ENCODE measurements at regions not wholly inside any gene's neighbourhood (a gene's known extent, or its start where the extent isn't known, plus 50 kb on each side); places are given as distances from the start of the nearest gene placed in this dataset.

DNA sequence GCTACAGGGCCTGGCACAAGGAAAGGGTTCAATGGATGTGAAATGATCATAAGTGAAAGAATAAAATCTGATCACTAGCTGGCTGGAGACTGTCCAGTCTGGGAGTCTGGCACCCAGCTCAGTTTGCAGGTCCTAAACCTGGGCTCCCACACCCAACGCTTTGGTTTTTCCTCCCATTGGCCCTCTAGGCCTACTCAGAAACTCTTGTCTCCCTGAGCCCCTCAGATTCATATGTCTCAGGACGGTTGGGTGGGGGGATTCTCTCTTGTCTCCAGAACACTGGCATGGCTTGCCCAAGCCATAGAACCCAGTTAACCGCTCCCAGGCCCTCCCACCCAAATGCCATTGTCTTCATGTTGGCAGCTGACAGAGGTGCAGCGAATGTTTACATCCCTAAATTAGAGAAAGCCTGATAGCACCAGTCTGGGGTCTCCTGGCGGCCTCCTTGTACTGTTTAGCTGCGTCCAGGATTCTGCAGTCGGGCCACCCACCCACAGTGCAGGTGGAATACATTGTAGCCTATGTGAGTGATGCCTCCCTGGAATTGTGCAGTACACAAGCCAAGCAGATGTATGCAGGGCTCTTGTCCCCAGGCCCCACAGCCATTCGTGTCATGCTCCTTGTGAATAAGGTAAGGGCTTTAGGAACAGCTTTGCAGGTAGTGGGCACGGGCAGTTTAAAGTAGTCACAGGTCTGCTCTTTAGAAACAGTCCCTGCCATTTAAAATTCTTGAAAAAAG, 266.3 kb downstream of the XXYLT1 start:
- Histone ChIP-seq H3K36me3 (replicated peaks in 1 of 2; ENCODE audit: control insufficient read depth in 1 of 2, insufficient read depth in 2 of 2, low read length in 2 of 2) (no peaks in the 10 kb centered on the region), H3K4me2 (ENCODE audit: low read depth, low read length) (no peak overlapping the region), H3K27ac (ENCODE audit: extremely low read length, insufficient read depth, low read length) (no peak overlapping the region), H3K79me2 (ENCODE audit: insufficient read depth, low read length) (no peaks in the 10 kb centered on the region), H3K9me3 (ENCODE audit: low read length) (0 out of 2 replicates have a peak, but pooled peaks cover 6% of the 10 kb centered on the region), H3K4me3 (replicated peaks in 1 of 3; ENCODE audit: insufficient read depth in 1 of 3, low read depth in 2 of 3, low read length in 3 of 3) (no peak overlapping the region), H4K20me1 (ENCODE audit: insufficient read depth, low read length) (no peaks in the 10 kb centered on the region), H2AFZ (ENCODE audit: low read length) (no peak overlapping the region), H3K4me1 (ENCODE audit: insufficient read depth, low read length) (peaks cover 20% of the 10 kb centered on the region), H3K9ac (ENCODE audit: insufficient read depth, low read depth, low read length) (no peak overlapping the region), H3K27me3 (ENCODE audit: control insufficient read depth in 1 of 2, insufficient read depth in 2 of 2, low read length in 2 of 2) (peaks cover 2 to 64% of the 10 kb centered on the region in 2 experiments; a peak in 4 of 5 replicates)
- ChIA-PET CTCF (ENCODE audit: low intra/inter-chr PET ratio, low total read pairs) (no interaction called here), POLR2A (no interaction called here)
- intact Hi-C loops (cut with micrococcal nuclease; ENCODE audit: unreplicated experiment): loop anchor here (10.0 kb wide), 1 partner anchor 60 kb away; no protein-coding TSS in a partner anchor
- no TSS peak for BruUV-seq (replicated peaks)
- no peak for ATAC-seq
- no peak for DNase-seq (ENCODE audit: low spot score)
- no peak for FAIRE-seq
- WGBS (ENCODE audit: low lambda C conversion rate): 24% methylated on average over 7 of the region's 9 CpGs
- in situ Hi-C loops (cut with HindIII; ENCODE audit: extremely low pct_ligation_motif_present, low pct_unique_long_range_greater_than_20kb): loop anchor here (5.0 to 10.0 kb wide), 2 partner anchors 103 to 250 kb away; no protein-coding TSS in a partner anchor
- no peak for TF ChIP-seq KAT2B (IDR thresholded peaks at IDR 0.05; ENCODE audit: borderline replicate concordance, low read depth, low read length)
- no peak for TF ChIP-seq SSRP1 (CRISPR knock-in tag; IDR thresholded peaks at IDR 0.05)
- TF ChIP-seq SP4 (CRISPR knock-in tag; IDR thresholded peaks at IDR 0.05): no peak
- TF ChIP-seq, protein P1, sequence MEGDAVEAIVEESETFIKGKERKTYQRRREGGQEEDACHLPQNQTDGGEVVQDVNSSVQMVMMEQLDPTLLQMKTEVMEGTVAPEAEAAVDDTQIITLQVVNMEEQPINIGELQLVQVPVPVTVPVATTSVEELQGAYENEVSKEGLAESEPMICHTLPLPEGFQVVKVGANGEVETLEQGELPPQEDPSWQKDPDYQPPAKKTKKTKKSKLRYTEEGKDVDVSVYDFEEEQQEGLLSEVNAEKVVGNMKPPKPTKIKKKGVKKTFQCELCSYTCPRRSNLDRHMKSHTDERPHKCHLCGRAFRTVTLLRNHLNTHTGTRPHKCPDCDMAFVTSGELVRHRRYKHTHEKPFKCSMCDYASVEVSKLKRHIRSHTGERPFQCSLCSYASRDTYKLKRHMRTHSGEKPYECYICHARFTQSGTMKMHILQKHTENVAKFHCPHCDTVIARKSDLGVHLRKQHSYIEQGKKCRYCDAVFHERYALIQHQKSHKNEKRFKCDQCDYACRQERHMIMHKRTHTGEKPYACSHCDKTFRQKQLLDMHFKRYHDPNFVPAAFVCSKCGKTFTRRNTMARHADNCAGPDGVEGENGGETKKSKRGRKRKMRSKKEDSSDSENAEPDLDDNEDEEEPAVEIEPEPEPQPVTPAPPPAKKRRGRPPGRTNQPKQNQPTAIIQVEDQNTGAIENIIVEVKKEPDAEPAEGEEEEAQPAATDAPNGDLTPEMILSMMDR (CRISPR knock-in tag; IDR thresholded peaks at IDR 0.05): no peak
- no peak for TF ChIP-seq ZMYM4 (CRISPR knock-in tag; IDR thresholded peaks at IDR 0.05)
- TF ChIP-seq NR2F2 (IDR thresholded peaks at IDR 0.05; ENCODE audit: borderline replicate concordance, low read depth): no peak
- TF ChIP-seq, protein P2, sequence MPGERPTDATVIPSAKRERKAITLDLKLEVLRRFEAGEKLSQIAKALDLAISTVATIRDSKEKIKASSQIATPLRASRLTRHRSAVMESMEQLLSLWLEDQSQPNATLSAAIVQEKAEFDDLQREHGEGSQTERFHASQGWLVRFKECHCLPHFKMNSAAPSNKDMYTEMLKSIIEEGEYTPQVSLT (CRISPR knock-in tag; IDR thresholded peaks at IDR 0.05; ENCODE audit: borderline replicate concordance, low read depth): no peak
- TF ChIP-seq, protein P3, sequence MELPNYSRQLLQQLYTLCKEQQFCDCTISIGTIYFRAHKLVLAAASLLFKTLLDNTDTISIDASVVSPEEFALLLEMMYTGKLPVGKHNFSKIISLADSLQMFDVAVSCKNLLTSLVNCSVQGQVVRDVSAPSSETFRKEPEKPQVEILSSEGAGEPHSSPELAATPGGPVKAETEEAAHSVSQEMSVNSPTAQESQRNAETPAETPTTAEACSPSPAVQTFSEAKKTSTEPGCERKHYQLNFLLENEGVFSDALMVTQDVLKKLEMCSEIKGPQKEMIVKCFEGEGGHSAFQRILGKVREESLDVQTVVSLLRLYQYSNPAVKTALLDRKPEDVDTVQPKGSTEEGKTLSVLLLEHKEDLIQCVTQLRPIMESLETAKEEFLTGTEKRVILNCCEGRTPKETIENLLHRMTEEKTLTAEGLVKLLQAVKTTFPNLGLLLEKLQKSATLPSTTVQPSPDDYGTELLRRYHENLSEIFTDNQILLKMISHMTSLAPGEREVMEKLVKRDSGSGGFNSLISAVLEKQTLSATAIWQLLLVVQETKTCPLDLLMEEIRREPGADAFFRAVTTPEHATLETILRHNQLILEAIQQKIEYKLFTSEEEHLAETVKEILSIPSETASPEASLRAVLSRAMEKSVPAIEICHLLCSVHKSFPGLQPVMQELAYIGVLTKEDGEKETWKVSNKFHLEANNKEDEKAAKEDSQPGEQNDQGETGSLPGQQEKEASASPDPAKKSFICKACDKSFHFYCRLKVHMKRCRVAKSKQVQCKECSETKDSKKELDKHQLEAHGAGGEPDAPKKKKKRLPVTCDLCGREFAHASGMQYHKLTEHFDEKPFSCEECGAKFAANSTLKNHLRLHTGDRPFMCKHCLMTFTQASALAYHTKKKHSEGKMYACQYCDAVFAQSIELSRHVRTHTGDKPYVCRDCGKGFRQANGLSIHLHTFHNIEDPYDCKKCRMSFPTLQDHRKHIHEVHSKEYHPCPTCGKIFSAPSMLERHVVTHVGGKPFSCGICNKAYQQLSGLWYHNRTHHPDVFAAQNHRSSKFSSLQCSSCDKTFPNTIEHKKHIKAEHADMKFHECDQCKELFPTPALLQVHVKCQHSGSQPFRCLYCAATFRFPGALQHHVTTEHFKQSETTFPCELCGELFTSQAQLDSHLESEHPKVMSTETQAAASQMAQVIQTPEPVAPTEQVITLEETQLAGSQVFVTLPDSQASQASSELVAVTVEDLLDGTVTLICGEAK (IDR thresholded peaks at IDR 0.05): no peak
- TF ChIP-seq, protein P3 (CRISPR knock-in tag; IDR thresholded peaks at IDR 0.05): no peak
- no peak for TF ChIP-seq NKX3-1 (CRISPR knock-in tag; IDR thresholded peaks at IDR 0.05)
- TF ChIP-seq, protein P4, sequence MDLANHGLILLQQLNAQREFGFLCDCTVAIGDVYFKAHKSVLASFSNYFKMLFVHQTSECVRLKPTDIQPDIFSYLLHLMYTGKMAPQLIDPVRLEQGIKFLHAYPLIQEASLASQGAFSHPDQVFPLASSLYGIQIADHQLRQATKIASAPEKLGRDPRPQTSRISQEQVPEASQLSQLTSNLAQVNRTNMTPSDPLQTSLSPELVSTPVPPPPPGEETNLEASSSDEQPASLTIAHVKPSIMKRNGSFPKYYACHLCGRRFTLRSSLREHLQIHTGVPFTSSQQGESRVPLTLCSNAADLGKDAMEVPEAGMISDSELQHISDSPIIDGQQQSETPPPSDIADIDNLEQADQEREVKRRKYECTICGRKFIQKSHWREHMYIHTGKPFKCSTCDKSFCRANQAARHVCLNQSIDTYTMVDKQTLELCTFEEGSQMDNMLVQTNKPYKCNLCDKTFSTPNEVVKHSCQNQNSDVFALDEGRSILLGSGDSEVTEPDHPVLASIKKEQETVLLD (CRISPR knock-in tag; IDR thresholded peaks at IDR 0.05; ENCODE audit: low read depth): no peak
- no peak for TF ChIP-seq SMARCC2 (IDR thresholded peaks at IDR 0.05)
